ENCODE measurements at regions not wholly inside any gene's neighbourhood (a gene's known extent, or its start where the extent isn't known, plus 50 kb on each side); places are given as distances from the start of the nearest gene placed in this dataset.

- H3K4me1 Mint-ChIP-seq (ENCODE audit: low read depth, unreplicated experiment), result no peaks in the 10 kb centered on the region
Measured at GRCh38 chr20:10745790-10746189, 72.0 kb upstream of the JAG1 start.

GRCh38 chr20:10747019-10747418 is 73.2 kb upstream of the JAG1 start:
- H3K4me3 Mint-ChIP-seq (ENCODE audit: unreplicated experiment), result no peak overlapping the region
- H3K4me3 ChIP-seq (ENCODE audit: insufficient read depth, low read depth, low read length), result no peak overlapping the region
- FAIRE-seq (no peak), DNase-seq (ENCODE audit: low read depth) (no peak)
- H3K9me3 Mint-ChIP-seq (ENCODE audit: unreplicated experiment), result no peaks in the 10 kb centered on the region
- H3K36me3 Mint-ChIP-seq (ENCODE audit: low read depth, unreplicated experiment), result no peaks in the 10 kb centered on the region
- no peaks in the 10 kb centered on the region for H3K79me2 ChIP-seq (ENCODE audit: insufficient read depth, low read length)
- no peaks in the 10 kb centered on the region for H3K4me1 ChIP-seq (ENCODE audit: insufficient read depth, low read length)
- no peak overlapping the region for H3K9ac ChIP-seq (ENCODE audit: low read length)
- H3K27me3 Mint-ChIP-seq (ENCODE audit: low read depth, unreplicated experiment), result no peaks in the 10 kb centered on the region
- H3K4me2 ChIP-seq (ENCODE audit: low read length), result no peak overlapping the region
- no peaks in the 10 kb centered on the region for H3K36me3 ChIP-seq (ENCODE audit: insufficient read depth, low read length)
- no peaks in the 10 kb centered on the region for H3K9me3 ChIP-seq (ENCODE audit: insufficient read depth, low read depth, low read length)
- no peaks in the 10 kb centered on the region for H4K20me1 ChIP-seq (ENCODE audit: insufficient read depth, low read length)
- H3K27ac Mint-ChIP-seq (ENCODE audit: unreplicated experiment), result no peak overlapping the region
- no peaks in the 10 kb centered on the region for H3K27me3 ChIP-seq (ENCODE audit: insufficient read depth, low read length)
- H2AFZ ChIP-seq (ENCODE audit: low read depth, low read length), result no peak overlapping the region
- TF ChIP-seq EZH2 (IDR thresholded peaks at IDR 0.05; ENCODE audit: insufficient read depth, low read length) (no peak), CTCF (IDR thresholded peaks at IDR 0.05; ENCODE audit: insufficient read depth, low read depth, low read length) (no peak)
- no peaks in the 10 kb centered on the region for H3K4me1 Mint-ChIP-seq (ENCODE audit: low read depth, unreplicated experiment)
- H3K27ac ChIP-seq (ENCODE audit: low read depth, low read length), result no peak overlapping the region

More at GRCh38 chr20:10745790-10746189, 72.0 kb upstream of the JAG1 start:
- Histone ChIP-seq H3K79me2 (ENCODE audit: insufficient read depth, low read length) (no peaks in the 10 kb centered on the region), H3K4me1 (ENCODE audit: insufficient read depth, low read length) (no peaks in the 10 kb centered on the region), H3K4me3 (ENCODE audit: insufficient read depth, low read depth, low read length) (no peak overlapping the region), H3K27ac (ENCODE audit: low read depth, low read length) (no peak overlapping the region), H4K20me1 (ENCODE audit: insufficient read depth, low read length) (no peaks in the 10 kb centered on the region), H3K36me3 (ENCODE audit: insufficient read depth, low read length) (no peaks in the 10 kb centered on the region), H3K27me3 (ENCODE audit: insufficient read depth, low read length) (no peaks in the 10 kb centered on the region), H2AFZ (ENCODE audit: low read depth, low read length) (no peak overlapping the region), H3K9me3 (ENCODE audit: insufficient read depth, low read depth, low read length) (no peaks in the 10 kb centered on the region), H3K9ac (ENCODE audit: low read length) (no peak overlapping the region), H3K4me2 (ENCODE audit: low read length) (no peak overlapping the region)
- TF ChIP-seq EZH2 (IDR thresholded peaks at IDR 0.05; ENCODE audit: insufficient read depth, low read length) (no peak), CTCF (IDR thresholded peaks at IDR 0.05; ENCODE audit: insufficient read depth, low read depth, low read length) (no peak)
- no peaks in the 10 kb centered on the region for H3K36me3 Mint-ChIP-seq (ENCODE audit: low read depth, unreplicated experiment)
- FAIRE-seq (no peak), DNase-seq (ENCODE audit: low read depth) (no peak)
- no peak overlapping the region for H3K4me3 Mint-ChIP-seq (ENCODE audit: unreplicated experiment)
- H3K27me3 Mint-ChIP-seq (ENCODE audit: low read depth, unreplicated experiment), result peaks cover 2% of the 10 kb centered on the region
- no peak overlapping the region for H3K27ac Mint-ChIP-seq (ENCODE audit: unreplicated experiment)
- no peaks in the 10 kb centered on the region for H3K9me3 Mint-ChIP-seq (ENCODE audit: unreplicated experiment)

- H3K4me2 ChIP-seq (ENCODE audit: low read length), result no peak overlapping the region
- TF ChIP-seq CTCF (IDR thresholded peaks at IDR 0.05; ENCODE audit: insufficient read depth, low read depth, low read length) (no peak), EZH2 (IDR thresholded peaks at IDR 0.05; ENCODE audit: insufficient read depth, low read length) (no peak)
- H4K20me1 ChIP-seq (ENCODE audit: insufficient read depth, low read length), result no peaks in the 10 kb centered on the region
- H3K9me3 ChIP-seq (ENCODE audit: insufficient read depth, low read depth, low read length), result no peaks in the 10 kb centered on the region
- H3K9ac ChIP-seq (ENCODE audit: low read length), result no peak overlapping the region
- H3K4me3 ChIP-seq (ENCODE audit: insufficient read depth, low read depth, low read length), result no peak overlapping the region
- H2AFZ ChIP-seq (ENCODE audit: low read depth, low read length), result no peak overlapping the region
- no peaks in the 10 kb centered on the region for H3K4me1 Mint-ChIP-seq (ENCODE audit: low read depth, unreplicated experiment)
- FAIRE-seq (no peak), DNase-seq (ENCODE audit: low read depth) (no peak)
- no peak overlapping the region for H3K4me3 Mint-ChIP-seq (ENCODE audit: unreplicated experiment)
- H3K4me1 ChIP-seq (ENCODE audit: insufficient read depth, low read length), result no peaks in the 10 kb centered on the region
- H3K36me3 Mint-ChIP-seq (ENCODE audit: low read depth, unreplicated experiment), result no peaks in the 10 kb centered on the region
- no peaks in the 10 kb centered on the region for H3K27me3 ChIP-seq (ENCODE audit: insufficient read depth, low read length)
- H3K79me2 ChIP-seq (ENCODE audit: insufficient read depth, low read length), result no peaks in the 10 kb centered on the region
- no peak overlapping the region for H3K27ac Mint-ChIP-seq (ENCODE audit: unreplicated experiment)
- no peak overlapping the region for H3K27ac ChIP-seq (ENCODE audit: low read depth, low read length)
- no peaks in the 10 kb centered on the region for H3K36me3 ChIP-seq (ENCODE audit: insufficient read depth, low read length)
- H3K9me3 Mint-ChIP-seq (ENCODE audit: unreplicated experiment), result no peaks in the 10 kb centered on the region
- H3K27me3 Mint-ChIP-seq (ENCODE audit: low read depth, unreplicated experiment), result no peaks in the 10 kb centered on the region
Measured at GRCh38 chr20:10749084-10749483, 75.3 kb upstream of the JAG1 start.
